PC-9 (cell line): ENCODE measurements at regions not wholly inside any gene's neighbourhood (a gene's known extent, or its start where the extent isn't known, plus 50 kb on each side); places are given as distances from the start of the nearest gene placed in this dataset.

Source experiments
- BruUV-seq: library from RNA; stranded (reverse); fragments of 400-500 nt; replicated peaks from 2 replicates; lab custom pipeline; 2021; lab: Mats Ljungman, UMichigan
- CTCF ChIA-PET: fragments of 300-600 bp; sonication (Branson Sonifier 250); formaldehyde crosslinking; loops from one replicate; lab custom pipeline; 2022; ENCODE audit warnings: antibody characterized with exemption; lab: Charles Lee
- POLR2A ChIA-PET: fragments of 300-600 bp; sonication (Branson Sonifier 250); formaldehyde crosslinking; loops from one replicate; lab custom pipeline; 2022; ENCODE audit warnings: antibody characterized with exemption; ENCODE audit not compliant: unreplicated experiment; lab: Charles Lee
- DNase-seq, 2 experiments: peaks; one replicate each; pipeline versions ENCODE4 v3.0.0 to v3.0.0-alpha.2; 2015 to 2022; ENCODE audit warnings: mixed read lengths in 1 of 2
- H2AFZ ChIP-seq: fragments of 200-600 bp; sonication (generic); 2 replicates; pipeline ENCODE4 v1.8.1; 2017; ENCODE audit warnings: antibody characterized with exemption
- H3F3A ChIP-seq: fragments of 200-600 bp; sonication (generic); 2 replicates; pipeline ENCODE4 v1.8.1; 2017; ENCODE audit warnings: antibody characterized with exemption, mild to moderate bottlenecking, low read depth; ENCODE audit not compliant: insufficient read depth
- H3K27ac ChIP-seq: fragments of 200-600 bp; sonication (generic); 2 replicates; pipeline ENCODE4 v1.6.1; 2016; ENCODE audit warnings: mixed run types
- H3K27me3 ChIP-seq: fragments of 200-600 bp; sonication (generic); 2 replicates; pipeline ENCODE4 v1.6.1; 2016; ENCODE audit warnings: low read depth, mixed run types; ENCODE audit not compliant: insufficient read depth
- H3K36me3 ChIP-seq: fragments of 200-600 bp; sonication (generic); 2 replicates; pipeline ENCODE4 v1.6.1; 2016; ENCODE audit warnings: low read depth, mixed run types
- H3K4me1 ChIP-seq: fragments of 200-600 bp; sonication (generic); replicated peaks from 2 replicates; pipeline ENCODE4 v1.6.1; 2016; ENCODE audit warnings: mixed run types; ENCODE audit not compliant: insufficient read depth
- H3K4me2 ChIP-seq: fragments of 200-600 bp; sonication (generic); 2 replicates; pipeline ENCODE4 v1.6.1; 2017; ENCODE audit warnings: mixed run types
- H3K4me3 ChIP-seq: fragments of 200-600 bp; sonication (generic); 2 replicates; pipeline ENCODE4 v1.6.1; 2016; ENCODE audit warnings: mixed run types
- H3K79me2 ChIP-seq: fragments of 200-600 bp; sonication (generic); 2 replicates; pipeline ENCODE4 v1.6.1; 2017; ENCODE audit warnings: low read depth, mixed run types
- H3K9me2 ChIP-seq: fragments of 200-600 bp; sonication (generic); 2 replicates; pipeline ENCODE4 v1.8.1; 2017; ENCODE audit warnings: mild to moderate bottlenecking; ENCODE audit not compliant: insufficient read depth
- H3K9me3 ChIP-seq: fragments of 200-600 bp; sonication (generic); 2 replicates; pipeline ENCODE4 v1.8.1; 2016; ENCODE audit warnings: low read depth; ENCODE audit not compliant: insufficient read depth
- H4K20me1 ChIP-seq: fragments of 200-600 bp; sonication (generic); 2 replicates; pipeline ENCODE4 v1.8.1; 2017; ENCODE audit not compliant: insufficient read depth
- EZH2 ChIP-seq: fragments of 200-600 bp; sonication (generic); IDR thresholded peaks from 2 replicates; pipeline ENCODE4 v1.8.0; 2017; ENCODE audit warnings: antibody characterized with exemption, low read depth
- intact Hi-C: fragments of 100-400 bp; cut with micrococcal nuclease; formaldehyde crosslinking; loops from one replicate; pipeline ENCODE4 v1.10.0; 2022; ENCODE audit not compliant: unreplicated experiment
- TF ChIP-seq, protein P1 (sequence below): fragments of 200-600 bp; sonication (generic); conservative IDR thresholded peaks from 2 replicates; pipeline ENCODE4 v1.6.1; 2017; ENCODE audit warnings: mixed run types, antibody characterized with exemption, mild to moderate bottlenecking, moderate library complexity

- H3K79me2 ChIP-seq: no peaks in the 10 kb centered on the region
- H3F3A ChIP-seq: no peaks in the 10 kb centered on the region
- POLR2A ChIA-PET: no interaction called here
- H3K9me3 ChIP-seq: no peaks in the 10 kb centered on the region; the same call in 1 of the 2 replicates
- no peak overlapping the region for H3K27ac ChIP-seq
- no peak overlapping the region for H2AFZ ChIP-seq
- no peaks in the 10 kb centered on the region for H4K20me1 ChIP-seq
- H3K4me2 ChIP-seq: no peak overlapping the region
- no peak for DNase-seq
- no peaks in the 10 kb centered on the region for H3K36me3 ChIP-seq
- intact Hi-C loops: no loop called here
- peaks cover 66% of the 10 kb centered on the region for H3K27me3 ChIP-seq
- no peaks in the 10 kb centered on the region for H3K4me1 ChIP-seq
- no peaks in the 10 kb centered on the region for H3K9me2 ChIP-seq
- CTCF ChIA-PET: no interaction called here
- TF ChIP-seq EZH2: no peak
- TF ChIP-seq, protein P1, sequence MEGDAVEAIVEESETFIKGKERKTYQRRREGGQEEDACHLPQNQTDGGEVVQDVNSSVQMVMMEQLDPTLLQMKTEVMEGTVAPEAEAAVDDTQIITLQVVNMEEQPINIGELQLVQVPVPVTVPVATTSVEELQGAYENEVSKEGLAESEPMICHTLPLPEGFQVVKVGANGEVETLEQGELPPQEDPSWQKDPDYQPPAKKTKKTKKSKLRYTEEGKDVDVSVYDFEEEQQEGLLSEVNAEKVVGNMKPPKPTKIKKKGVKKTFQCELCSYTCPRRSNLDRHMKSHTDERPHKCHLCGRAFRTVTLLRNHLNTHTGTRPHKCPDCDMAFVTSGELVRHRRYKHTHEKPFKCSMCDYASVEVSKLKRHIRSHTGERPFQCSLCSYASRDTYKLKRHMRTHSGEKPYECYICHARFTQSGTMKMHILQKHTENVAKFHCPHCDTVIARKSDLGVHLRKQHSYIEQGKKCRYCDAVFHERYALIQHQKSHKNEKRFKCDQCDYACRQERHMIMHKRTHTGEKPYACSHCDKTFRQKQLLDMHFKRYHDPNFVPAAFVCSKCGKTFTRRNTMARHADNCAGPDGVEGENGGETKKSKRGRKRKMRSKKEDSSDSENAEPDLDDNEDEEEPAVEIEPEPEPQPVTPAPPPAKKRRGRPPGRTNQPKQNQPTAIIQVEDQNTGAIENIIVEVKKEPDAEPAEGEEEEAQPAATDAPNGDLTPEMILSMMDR: no peak
- no peak overlapping the region for H3K4me3 ChIP-seq
- no TSS peak for BruUV-seq
These were observed 94.0 kb upstream of the SLC25A48 start for GRCh38 chr5:135740475-135740874.

- intact Hi-C loops: no loop called here
- no peak overlapping the region for H3K4me3 ChIP-seq
- H3K36me3 ChIP-seq: no peaks in the 10 kb centered on the region
- TF ChIP-seq, protein P1: no peak
- TF ChIP-seq EZH2: no peak
- peaks cover 65% of the 10 kb centered on the region for H3K27me3 ChIP-seq
- ChIA-PET CTCF (no interaction called here), POLR2A (no interaction called here)
- no peaks in the 10 kb centered on the region for H3K9me3 ChIP-seq
- no peak overlapping the region for H2AFZ ChIP-seq
- no peaks in the 10 kb centered on the region for H3K79me2 ChIP-seq
- no peaks in the 10 kb centered on the region for H3K9me2 ChIP-seq
- no peak for DNase-seq
- BruUV-seq: no TSS peak
- no peaks in the 10 kb centered on the region for H3K4me1 ChIP-seq
- H3F3A ChIP-seq: no peaks in the 10 kb centered on the region
- H3K4me2 ChIP-seq: no peak overlapping the region
- no peaks in the 10 kb centered on the region for H4K20me1 ChIP-seq
- no peak overlapping the region for H3K27ac ChIP-seq
These were observed 95.0 kb upstream of the SLC25A48 start for GRCh38 chr5:135739383-135739981.

DNA sequence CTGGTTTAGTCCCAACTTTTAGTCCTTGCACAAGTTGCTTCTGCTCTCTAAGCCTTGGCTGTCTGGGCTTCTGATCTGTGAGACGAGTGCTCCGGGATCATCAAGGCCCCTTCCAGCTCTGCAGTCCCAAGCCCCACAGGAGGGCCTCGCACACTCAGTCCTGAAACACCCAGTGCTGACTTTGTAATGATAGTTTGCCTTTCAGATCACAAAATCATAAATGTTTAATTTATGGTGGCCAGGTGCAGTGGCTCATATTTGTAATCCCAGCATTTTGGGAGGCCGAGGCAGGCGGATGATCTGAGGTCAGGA is 95.9 kb upstream of the SLC25A48 start:
- ChIA-PET POLR2A (no interaction called here), CTCF (no interaction called here)
- no peak for DNase-seq
- Histone ChIP-seq H3F3A (no peaks in the 10 kb centered on the region), H3K36me3 (no peaks in the 10 kb centered on the region), H3K9me2 (no peaks in the 10 kb centered on the region), H2AFZ (no peak overlapping the region), H3K9me3 (no peaks in the 10 kb centered on the region), H3K4me1 (no peaks in the 10 kb centered on the region), H3K27me3 (peaks cover 64% of the 10 kb centered on the region), H3K4me2 (no peak overlapping the region), H3K79me2 (no peaks in the 10 kb centered on the region), H3K27ac (no peak overlapping the region), H3K4me3 (no peak overlapping the region), H4K20me1 (no peaks in the 10 kb centered on the region)
- TF ChIP-seq, protein P1: no peak
- no peak for TF ChIP-seq EZH2
- intact Hi-C loops: no loop called here
- no TSS peak for BruUV-seq
